HL-60 (cell line): ENCODE measurements at regions not wholly inside any gene's neighbourhood (a gene's known extent, or its start where the extent isn't known, plus 50 kb on each side); places are given as distances from the start of the nearest gene placed in this dataset.

Source experiments
- DNase-seq, 2 experiments: peaks; one replicate each; pipeline ENCODE4 v3.0.0-alpha.2; 2010 to 2020; ENCODE audit warnings: low read depth in 1 of 2, low spot score in 1 of 2
- H3K27ac ChIP-seq: fragments of 250-450 bp; sonication (Bioruptor Pico); replicated peaks from 2 replicates; pipeline ENCODE4 v1.5.1; 2020; ENCODE audit warnings: mild to moderate bottlenecking, moderate library complexity
- H3K27me3 ChIP-seq: fragments of 250-450 bp; sonication (Bioruptor Pico); 2 replicates; pipeline ENCODE4 v1.5.1; 2021; ENCODE audit warnings: mild to moderate bottlenecking, moderate library complexity; ENCODE audit not compliant: insufficient read depth, poor library complexity, severe bottlenecking
- H3K4me3 ChIP-seq: replicated peaks from 2 replicates; pipeline ENCODE4 v1.5.1; 2011; ENCODE audit warnings: mild to moderate bottlenecking, control low read depth, low read length; ENCODE audit not compliant: insufficient read depth
- CTCF ChIP-seq: IDR thresholded peaks from one replicate; pipeline ENCODE4 v1.5.1; 2011; ENCODE audit warnings: low read length, control low read depth, inconsistent platforms; ENCODE audit not compliant: insufficient read depth
- GABPA ChIP-seq: IDR thresholded peaks from 2 replicates; pipeline ENCODE4 v1.6.1; 2012; ENCODE audit warnings: low read depth
- POLR2AphosphoS5 ChIP-seq: IDR thresholded peaks from 2 replicates; pipeline ENCODE4 v1.6.1; 2012; ENCODE audit warnings: low read depth
- REST ChIP-seq: IDR thresholded peaks from 2 replicates; pipeline ENCODE4 v1.6.1; 2012; ENCODE audit warnings: low read depth; ENCODE audit not compliant: insufficient replicate concordance
- SPI1 ChIP-seq: IDR thresholded peaks from 2 replicates; pipeline ENCODE4 v1.6.1; 2012; ENCODE audit warnings: low read depth, mild to moderate bottlenecking, borderline replicate concordance

GRCh38 chr6:66134021-66134420, 427.0 kb upstream of the EYS start:
- Histone ChIP-seq H3K27me3 (no peaks in the 10 kb centered on the region), H3K4me3 (no peak overlapping the region), H3K27ac (no peak overlapping the region)
- no peak for TF ChIP-seq CTCF
- no peak for TF ChIP-seq REST
- TF ChIP-seq POLR2AphosphoS5, result no peak
- no peak for TF ChIP-seq SPI1
- no peak for TF ChIP-seq GABPA
- no peak for DNase-seq

- no peak for TF ChIP-seq CTCF
- TF ChIP-seq GABPA, result no peak
- TF ChIP-seq POLR2AphosphoS5, result no peak
- TF ChIP-seq SPI1, result no peak
- no peak for TF ChIP-seq REST
- DNase-seq, result no peak
- Histone ChIP-seq H3K27me3 (no peaks in the 10 kb centered on the region), H3K4me3 (no peak overlapping the region), H3K27ac (no peak overlapping the region)
Observed at GRCh38 chr6:66128656-66129055, 421.6 kb upstream of the EYS start.

GRCh38 chr6:66128243-66128642, 421.2 kb upstream of the EYS start:
- DNase-seq, result no peak
- TF ChIP-seq REST (no peak), SPI1 (no peak), POLR2AphosphoS5 (no peak), CTCF (no peak), GABPA (no peak)
- Histone ChIP-seq H3K4me3 (no peak overlapping the region), H3K27me3 (no peaks in the 10 kb centered on the region), H3K27ac (no peak overlapping the region)
